GM18499 (cell line): ENCODE measurements at regions not wholly inside any gene's neighbourhood (a gene's known extent, or its start where the extent isn't known, plus 50 kb on each side); places are given as distances from the start of the nearest gene placed in this dataset.

ENCODE experiments used
- ATAC-seq: cut with Tn5 transposase; IDR thresholded peaks from one replicate; pipeline ENCODE4 v1.9.1; 2021; ENCODE audit warnings: moderate number of reproducible peaks; ENCODE audit not compliant: insufficient read depth, unreplicated experiment

GRCh38 chr4:19380600-19380999, 871.1 kb upstream of the SLIT2 start:
- ATAC-seq: no peak

- no peak for ATAC-seq
Measured at GRCh38 chr4:19379191-19379708, 872.5 kb upstream of the SLIT2 start.

- ATAC-seq: no peak
Measured at GRCh38 chr4:19375931-19376330, 875.8 kb upstream of the SLIT2 start.

GRCh38 chr4:19375136-19375804, 876.4 kb upstream of the SLIT2 start:
- no peak for ATAC-seq

- ATAC-seq: no peak
Measured at GRCh38 chr4:19372390-19372789, 879.3 kb upstream of the SLIT2 start.

- no peak for ATAC-seq
Measured at GRCh38 chr4:19368800-19369199, 882.9 kb upstream of the SLIT2 start.

GRCh38 chr4:19366916-19367315, 884.8 kb upstream of the SLIT2 start:
- ATAC-seq: no peak

- no peak for ATAC-seq
Measured at GRCh38 chr4:19358015-19358414, 893.7 kb upstream of the SLIT2 start.

- ATAC-seq: no peak
Measured at GRCh38 chr4:19349416-19349815, 902.3 kb upstream of the SLIT2 start.

- no peak for ATAC-seq
Measured at GRCh38 chr4:19348746-19349145, 903.0 kb upstream of the SLIT2 start.

- no peak for ATAC-seq
Measured at GRCh38 chr4:19346636-19347035, 905.1 kb upstream of the SLIT2 start.

- ATAC-seq: no peak
Measured at GRCh38 chr4:19329631-19330030, 922.1 kb upstream of the SLIT2 start.

GRCh38 chr4:19329077-19329476, 922.6 kb upstream of the SLIT2 start:
- ATAC-seq: no peak

- no peak for ATAC-seq
Measured at GRCh38 chr4:19327364-19327763, 924.3 kb upstream of the SLIT2 start.

GRCh38 chr4:19324184-19324583, 927.5 kb upstream of the SLIT2 start:
- ATAC-seq: no peak

GRCh38 chr4:19319607-19320006, 932.1 kb upstream of the SLIT2 start:
- no peak for ATAC-seq

GRCh38 chr4:19317377-19317776, 934.3 kb upstream of the SLIT2 start:
- no peak for ATAC-seq

GRCh38 chr4:19314116-19314515, 937.6 kb upstream of the SLIT2 start:
- ATAC-seq: no peak

GRCh38 chr4:19309378-19309777, 942.3 kb upstream of the SLIT2 start:
- no peak for ATAC-seq

- no peak for ATAC-seq
Measured at GRCh38 chr4:19304028-19304427, 947.7 kb upstream of the SLIT2 start.

- no peak for ATAC-seq
Measured at GRCh38 chr4:19301527-19301926, 950.2 kb upstream of the SLIT2 start.

GRCh38 chr4:19300213-19300612, 951.5 kb upstream of the SLIT2 start:
- no peak for ATAC-seq
